ENCODE measurements at regions not wholly inside any gene's neighbourhood (a gene's known extent, or its start where the extent isn't known, plus 50 kb on each side); places are given as distances from the start of the nearest gene placed in this dataset.

GRCh38 chr2:33836628-33837027 is 237.5 kb upstream of the FAM98A start:
- TF ChIP-seq CTCF (IDR thresholded peaks at IDR 0.05): no peak
- H3K9me3 ChIP-seq: no peaks in the 10 kb centered on the region
- no peak overlapping the region for H3K4me3 ChIP-seq
- no peaks in the 10 kb centered on the region for H3K36me3 ChIP-seq
- intact Hi-C loops (cut with DNase I): no loop called here
- no peaks in the 10 kb centered on the region for H3K4me1 ChIP-seq
- H3K27ac ChIP-seq: no peak overlapping the region
- DNase-seq (no peak), ATAC-seq (no peak)
- 94 to 95% methylated on average over 5 of the region's 5 CpGs for whole genome bisulfite sequencing, 2 donors
- H3K27me3 ChIP-seq: no peaks in the 10 kb centered on the region

GRCh38 chr2:33835911-33836310 is 236.8 kb upstream of the FAM98A start:
- Histone ChIP-seq H3K36me3 (no peaks in the 10 kb centered on the region), H3K9me3 (no peaks in the 10 kb centered on the region), H3K27me3 (no peaks in the 10 kb centered on the region), H3K4me1 (no peaks in the 10 kb centered on the region), H3K27ac (no peak overlapping the region), H3K4me3 (no peak overlapping the region)
- 90 to 93% methylated on average over 1 of the region's 1 CpG for WGBS, 2 donors
- TF ChIP-seq CTCF (IDR thresholded peaks at IDR 0.05): no peak
- ATAC-seq: no peak
- no peak for DNase-seq
- intact Hi-C loops (cut with DNase I): no loop called here

DNA sequence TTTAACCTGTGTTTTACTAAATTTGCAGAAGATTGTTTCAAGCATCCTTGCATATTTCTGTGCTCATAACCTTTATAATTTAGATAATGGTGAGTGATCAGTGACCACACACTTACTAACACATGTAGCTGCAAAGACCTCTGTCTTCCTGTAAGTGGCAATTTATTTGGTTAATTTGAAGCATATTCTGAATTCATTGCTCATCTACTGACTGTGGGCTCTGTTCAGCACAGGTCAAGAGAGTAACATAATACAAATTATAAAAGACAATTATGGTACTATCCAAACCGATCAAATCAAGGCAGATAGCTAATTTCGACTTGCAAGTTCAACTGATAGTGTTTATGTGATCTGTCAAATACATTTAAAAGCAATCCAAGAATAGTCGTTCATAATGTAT is 223.9 kb upstream of the FAM98A start:
- no peak overlapping the region for H3K27ac ChIP-seq
- WGBS, 2 donors: 80 to 89% methylated on average over 3 of the region's 3 CpGs
- H3K4me1 ChIP-seq: no peaks in the 10 kb centered on the region
- H3K9me3 ChIP-seq: peaks cover 0 to 11% (median 0%) of the 10 kb centered on the region in 11 donors
- TF ChIP-seq CTCF (IDR thresholded peaks at IDR 0.05): no peak
- no peaks in the 10 kb centered on the region for H3K27me3 ChIP-seq
- DNase-seq (no peak), ATAC-seq (no peak)
- intact Hi-C loops (cut with DNase I): no loop called here
- no peak overlapping the region for H3K4me3 ChIP-seq
- no peaks in the 10 kb centered on the region for H3K36me3 ChIP-seq

GRCh38 chr2:33812707-33813106 is 213.6 kb upstream of the FAM98A start:
- DNase-seq (no peak), ATAC-seq (no peak)
- Histone ChIP-seq H3K9me3 (no peaks in the 10 kb centered on the region), H3K4me1 (no peaks in the 10 kb centered on the region), H3K27me3 (no peaks in the 10 kb centered on the region), H3K27ac (no peak overlapping the region), H3K4me3 (no peak overlapping the region), H3K36me3 (no peaks in the 10 kb centered on the region)
- intact Hi-C loops (cut with DNase I): no loop called here
- TF ChIP-seq CTCF (IDR thresholded peaks at IDR 0.05): no peak
- WGBS, 2 donors: 77 to 87% methylated on average over 2 of the region's 2 CpGs

Data from heart right ventricle (tissue), 16 donors.